M059J (cell line): ENCODE measurements at regions not wholly inside any gene's neighbourhood (a gene's known extent, or its start where the extent isn't known, plus 50 kb on each side); places are given as distances from the start of the nearest gene placed in this dataset.
"Not testable (repeated sequence)": the region's sequence is repeated elsewhere in the genome, so short reads cannot be mapped to it uniquely, and the experiment has no call there.

Source experiments
- DNase-seq: peaks from one replicate; pipeline ENCODE4 v3.0.0-alpha.2; 2012; ENCODE audit warnings: low read depth

DNA sequence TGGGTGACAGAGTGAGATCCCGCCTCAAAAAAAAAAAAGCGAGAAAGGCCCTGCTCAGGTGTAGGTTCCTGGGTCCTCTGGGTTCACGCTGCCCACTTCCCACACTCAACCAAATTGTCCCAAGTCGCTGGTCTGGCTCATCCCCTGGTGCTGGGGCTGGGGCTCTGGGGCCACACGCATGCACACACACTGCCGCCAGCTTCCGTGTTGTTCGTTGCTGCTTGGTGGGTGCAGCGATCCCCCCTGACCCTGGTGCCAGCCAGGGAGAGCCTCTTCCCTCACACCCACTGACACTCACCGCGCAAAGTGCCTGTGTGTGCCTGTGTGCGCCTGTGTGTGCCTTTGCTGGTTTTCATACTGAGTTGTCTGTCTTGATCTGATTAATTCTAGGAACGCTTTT is 124.1 kb upstream of the NKX1-1 start:
- DNase-seq = no peak

- DNase-seq = no peak
These were observed 118.5 kb upstream of the NKX1-1 start for GRCh38 chr4:1524761-1525160.

GRCh38 chr4:1523907-1524636 is 117.8 kb upstream of the NKX1-1 start:
- no peak for DNase-seq

- DNase-seq = no peak
These were observed 117.3 kb upstream of the NKX1-1 start for GRCh38 chr4:1523506-1523905.

DNA sequence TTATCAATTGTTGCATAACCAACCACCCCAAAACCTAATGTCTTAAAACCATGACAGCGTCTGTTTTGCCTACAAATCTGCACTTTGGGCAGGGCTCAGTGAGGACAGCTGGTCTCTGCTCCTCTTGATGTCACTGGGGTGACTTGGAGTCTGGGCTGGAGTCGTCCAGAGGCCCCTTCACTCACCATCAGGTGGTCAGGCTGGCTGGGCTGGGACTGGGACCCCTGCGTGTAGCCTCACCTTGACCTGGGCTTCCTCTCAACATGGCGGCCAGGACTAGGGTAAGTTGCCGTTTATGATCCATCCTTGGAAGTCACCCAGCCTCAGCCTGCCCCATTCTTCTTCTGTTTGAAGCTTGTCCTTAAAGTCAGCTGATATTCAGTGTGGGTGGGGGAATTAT is 116.8 kb upstream of the NKX1-1 start:
- no peak for DNase-seq

GRCh38 chr4:1522606-1523005 is 116.4 kb upstream of the NKX1-1 start:
- DNase-seq = no peak

DNA sequence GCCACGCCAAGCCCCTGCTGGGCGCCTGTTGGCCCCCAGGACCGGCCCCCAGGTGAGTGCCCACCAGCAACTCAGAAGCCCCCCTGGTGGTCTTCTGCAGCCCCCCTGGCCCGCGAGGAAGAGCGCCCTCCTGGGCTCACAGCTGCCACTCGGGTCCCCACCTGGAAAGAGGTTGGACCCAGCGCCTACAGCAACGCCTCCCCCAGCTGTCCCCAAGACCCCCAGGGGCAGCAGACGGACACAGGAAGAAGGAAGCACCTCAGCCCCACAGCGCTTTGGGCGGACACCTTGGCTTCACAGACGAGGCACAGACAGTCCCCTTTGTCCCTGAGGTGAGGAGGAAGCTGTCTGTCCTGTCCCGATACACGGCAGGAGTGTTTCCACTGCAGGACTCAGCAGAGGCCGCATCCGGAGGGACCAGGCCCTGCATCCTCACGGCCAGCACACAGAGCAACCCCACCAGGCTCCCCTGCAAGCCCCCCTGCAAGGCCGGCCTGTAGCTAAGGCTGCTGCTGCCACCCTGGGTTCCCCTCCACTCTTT is 115.6 kb upstream of the NKX1-1 start:
- DNase-seq = no peak

GRCh38 chr4:1520795-1521576 is 114.7 kb upstream of the NKX1-1 start:
- not testable (repeated sequence) for DNase-seq

- no peak for DNase-seq
These were observed 113.8 kb upstream of the NKX1-1 start for GRCh38 chr4:1519787-1520661.

DNA sequence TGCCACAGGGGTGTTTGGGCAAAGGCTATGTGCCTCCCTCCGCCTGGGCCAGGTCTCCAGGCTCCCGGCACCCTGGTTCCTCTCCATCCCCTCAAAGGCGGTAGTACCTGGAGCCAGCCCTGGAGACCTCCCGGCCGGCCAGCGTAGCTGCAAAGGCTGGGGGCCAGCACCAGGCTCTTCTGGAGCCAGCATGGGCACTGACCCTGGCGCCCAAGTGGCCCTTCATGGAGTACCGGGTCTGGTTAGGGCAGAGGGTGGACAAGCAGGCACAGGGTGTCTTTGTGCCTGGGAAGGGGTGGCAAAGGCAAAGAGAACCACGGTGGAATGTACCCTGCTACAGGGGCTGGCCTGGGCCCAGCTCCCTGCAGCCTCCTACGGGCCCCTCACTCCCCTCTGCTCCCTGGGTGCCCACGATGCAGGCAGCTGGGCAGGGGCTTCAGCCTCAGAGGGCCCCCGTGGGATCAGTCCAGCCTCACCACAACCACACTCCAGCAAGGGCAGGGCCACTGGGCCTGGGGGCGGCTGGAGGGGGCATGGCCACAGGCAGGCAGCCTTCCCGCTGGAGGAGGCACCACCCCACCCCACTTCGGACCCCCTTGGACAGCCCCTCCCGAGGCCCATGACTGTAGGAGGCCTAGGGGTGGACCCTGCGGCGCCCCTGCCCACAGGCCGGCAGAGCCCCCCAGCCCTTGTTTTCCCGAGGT is 112.9 kb upstream of the NKX1-1 start:
- no peak for DNase-seq

GRCh38 chr4:1517592-1518411 is 111.6 kb upstream of the NKX1-1 start:
- no peak for DNase-seq

DNA sequence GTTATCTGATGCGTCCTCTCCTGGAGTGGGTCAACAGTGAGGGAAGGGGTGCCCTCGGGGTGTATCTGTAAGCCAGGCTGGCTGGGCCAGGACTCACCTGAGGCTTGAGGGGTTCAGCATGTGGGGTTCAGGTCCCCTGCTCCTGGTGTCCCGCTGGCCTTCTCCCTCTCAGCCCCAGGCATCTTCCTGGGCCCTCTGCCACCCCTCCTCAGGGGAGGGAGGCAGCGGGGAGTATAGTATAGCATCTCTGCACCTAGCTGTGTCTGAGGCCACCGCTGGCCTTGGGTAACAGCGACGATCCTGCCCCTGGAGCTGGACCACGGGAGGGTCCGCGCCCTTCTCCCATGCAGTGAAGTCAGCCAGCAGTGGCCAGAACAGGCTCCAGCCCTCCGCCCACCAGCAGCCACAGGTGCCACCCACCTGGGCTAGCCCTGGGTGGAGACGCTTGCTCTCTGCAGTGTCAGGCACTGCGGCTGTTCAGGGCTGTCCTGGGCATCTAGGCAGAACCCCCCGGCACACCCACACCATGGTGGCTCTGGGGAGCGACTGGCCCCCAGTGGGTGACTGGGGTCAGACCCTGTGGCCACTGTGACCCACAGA is 110.7 kb upstream of the NKX1-1 start:
- no peak for DNase-seq

DNA sequence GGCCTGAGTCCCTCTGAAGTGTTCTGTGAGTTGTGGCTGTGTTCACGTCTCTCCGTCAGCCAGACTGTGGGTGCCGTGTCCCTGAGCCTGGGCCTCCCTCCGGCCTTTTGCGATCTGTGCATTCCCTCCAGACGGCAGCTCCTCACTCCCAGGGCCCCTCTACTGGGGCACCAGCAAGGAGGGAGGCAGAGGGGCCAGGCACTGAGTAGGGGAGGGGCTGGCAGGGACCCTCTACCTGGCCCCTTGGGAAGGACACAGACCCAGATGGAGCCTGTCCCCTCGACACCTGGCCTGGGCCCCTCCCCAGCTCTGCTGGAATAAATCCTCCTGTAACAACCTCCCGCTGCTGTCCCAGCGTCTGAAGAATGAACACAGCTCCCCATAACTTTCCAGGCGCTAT is 110.0 kb upstream of the NKX1-1 start:
- DNase-seq = no peak

GRCh38 chr4:1515763-1516162 is 109.5 kb upstream of the NKX1-1 start:
- DNase-seq = no peak

- no peak for DNase-seq
These were observed 108.9 kb upstream of the NKX1-1 start for GRCh38 chr4:1515156-1515555.

GRCh38 chr4:1514612-1515011 is 108.4 kb upstream of the NKX1-1 start:
- DNase-seq = no peak

DNA sequence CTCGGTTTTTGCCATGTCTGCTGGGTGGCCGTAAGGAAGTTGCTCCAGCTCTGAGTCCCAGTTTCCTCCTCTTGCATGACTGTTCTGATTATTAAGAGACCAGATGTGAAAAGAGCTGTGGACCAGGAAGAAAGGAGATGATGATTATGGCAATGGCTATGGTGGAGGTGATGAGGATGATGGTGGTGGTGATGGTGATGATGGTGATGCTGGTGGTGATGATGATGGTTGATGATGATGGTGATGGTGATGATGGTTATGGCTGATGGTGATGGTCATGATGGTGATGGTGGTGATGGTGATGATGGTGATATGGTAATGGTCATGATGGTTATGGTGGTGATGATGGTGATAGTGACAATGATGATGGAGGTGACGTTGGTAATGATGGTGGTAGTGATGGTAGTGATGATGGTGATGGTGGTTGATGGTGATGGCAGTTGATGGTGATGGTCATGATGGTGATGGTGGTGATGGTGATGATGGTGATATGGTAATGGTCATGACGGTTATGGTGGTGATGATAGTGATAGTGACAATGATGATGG is 107.8 kb upstream of the NKX1-1 start:
- DNase-seq = no peak

DNA sequence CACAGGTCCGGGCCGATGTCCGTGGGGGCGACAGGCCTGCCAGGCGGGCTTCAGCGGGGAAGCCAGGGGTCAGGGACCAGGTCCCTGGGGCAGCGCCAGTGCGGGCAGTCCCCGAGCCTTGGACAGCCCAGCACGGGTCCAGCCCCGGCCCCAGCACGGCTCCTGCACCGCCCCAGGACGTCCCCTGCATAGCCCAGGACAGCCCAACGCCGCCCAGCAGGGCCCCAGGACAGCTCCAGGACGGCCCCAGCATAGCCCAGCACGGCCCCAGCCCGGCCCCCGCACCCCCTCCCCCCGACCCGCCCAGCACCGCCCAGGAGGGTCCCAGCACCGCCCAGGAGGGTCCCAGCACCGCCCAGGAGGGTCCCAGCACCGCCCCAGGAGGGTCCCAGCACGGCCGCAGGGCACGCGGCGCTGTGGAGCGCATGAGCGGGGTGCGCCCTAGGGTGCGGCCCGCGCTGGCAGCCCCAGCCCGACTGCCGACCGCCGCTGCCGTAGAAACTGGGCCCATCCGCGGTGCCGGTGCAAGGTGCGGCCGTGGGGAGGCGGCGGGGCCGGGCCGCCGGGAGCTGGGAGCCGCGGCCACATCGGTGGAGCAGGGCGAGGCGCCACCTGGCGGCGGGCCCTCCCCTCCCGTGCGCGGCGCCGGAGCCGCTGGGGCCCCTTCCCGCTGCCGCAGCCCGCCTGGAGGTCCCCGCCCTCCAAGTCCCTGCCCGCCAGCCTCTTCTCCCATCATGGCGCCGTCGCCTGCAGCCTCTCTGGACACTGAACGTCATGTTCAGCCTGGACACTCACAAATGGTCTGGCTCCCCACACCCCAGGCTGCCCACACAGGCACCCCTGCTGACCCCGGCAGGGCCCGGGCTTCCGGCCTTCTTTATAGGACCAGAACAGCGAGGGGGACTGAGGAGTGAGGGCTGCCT is 106.8 kb upstream of the NKX1-1 start:
- no peak for DNase-seq
